HG02981 (cell line): ENCODE measurements at regions not wholly inside any gene's neighbourhood (a gene's known extent, or its start where the extent isn't known, plus 50 kb on each side); places are given as distances from the start of the nearest gene placed in this dataset.
"Not testable (repeated sequence)": the region's sequence is repeated elsewhere in the genome, so short reads cannot be mapped to it uniquely, and the experiment has no call there.

ENCODE experiments used
- ATAC-seq: cut with Tn5 transposase; IDR thresholded peaks from one replicate; pipeline ENCODE4 v1.9.1; 2021; ENCODE audit warnings: mild to moderate bottlenecking, moderate library complexity; ENCODE audit not compliant: unreplicated experiment

DNA sequence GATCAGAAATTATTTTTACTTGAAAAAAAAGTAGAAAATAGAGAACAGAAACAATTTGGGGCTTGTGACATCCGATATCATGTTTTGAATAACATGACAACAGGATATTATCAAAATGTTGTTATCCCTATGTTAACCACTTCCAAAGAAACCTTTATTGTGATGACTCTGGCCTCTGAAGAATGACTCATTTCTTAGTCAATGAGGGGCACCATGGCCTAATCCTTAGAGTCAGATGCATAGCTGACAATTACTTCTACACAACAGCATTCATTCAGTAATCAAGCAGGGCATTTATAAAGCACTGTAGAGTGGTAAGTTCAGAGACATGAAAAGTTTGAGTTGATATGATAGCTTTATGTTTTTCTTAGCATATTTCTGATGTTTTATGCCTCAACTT is 703.0 kb downstream of the RNF144A start:
- ATAC-seq, result no peak

DNA sequence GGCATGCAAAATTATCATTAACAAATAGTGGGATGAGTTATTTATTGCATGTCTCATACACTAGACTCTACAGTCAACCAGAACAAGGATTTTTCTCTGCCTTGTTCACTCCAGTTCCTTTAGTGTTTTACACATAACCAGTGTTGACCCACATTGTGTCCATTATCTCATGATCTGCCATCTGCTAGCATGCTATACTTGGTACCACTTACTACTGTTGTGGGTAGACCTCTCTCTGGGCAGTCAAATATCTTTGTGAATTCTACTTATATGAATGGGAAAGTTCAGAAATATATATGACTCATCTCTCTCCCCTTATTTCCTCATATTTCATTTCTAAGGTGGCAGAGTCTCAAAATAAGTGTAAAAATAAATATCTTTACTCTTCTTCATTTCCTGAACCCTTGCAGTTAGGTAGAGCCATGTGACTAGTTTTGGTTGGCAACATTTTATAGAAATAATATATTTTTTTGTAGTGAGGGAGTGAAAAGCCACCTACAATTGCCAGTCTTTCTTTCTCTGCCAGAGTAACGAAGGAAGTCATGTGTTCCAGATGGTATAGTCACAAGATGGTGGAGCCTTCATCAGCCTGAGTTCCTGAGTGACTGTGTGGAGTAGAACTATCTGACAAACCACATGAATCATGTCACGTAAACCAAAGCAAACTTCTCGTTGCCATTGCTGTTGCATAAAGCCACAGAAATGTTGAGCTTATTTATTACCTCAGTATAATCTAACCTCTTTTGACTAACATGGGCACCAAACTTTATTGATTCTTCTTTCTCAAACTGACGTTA is 704.0 kb downstream of the RNF144A start:
- no peak for ATAC-seq

DNA sequence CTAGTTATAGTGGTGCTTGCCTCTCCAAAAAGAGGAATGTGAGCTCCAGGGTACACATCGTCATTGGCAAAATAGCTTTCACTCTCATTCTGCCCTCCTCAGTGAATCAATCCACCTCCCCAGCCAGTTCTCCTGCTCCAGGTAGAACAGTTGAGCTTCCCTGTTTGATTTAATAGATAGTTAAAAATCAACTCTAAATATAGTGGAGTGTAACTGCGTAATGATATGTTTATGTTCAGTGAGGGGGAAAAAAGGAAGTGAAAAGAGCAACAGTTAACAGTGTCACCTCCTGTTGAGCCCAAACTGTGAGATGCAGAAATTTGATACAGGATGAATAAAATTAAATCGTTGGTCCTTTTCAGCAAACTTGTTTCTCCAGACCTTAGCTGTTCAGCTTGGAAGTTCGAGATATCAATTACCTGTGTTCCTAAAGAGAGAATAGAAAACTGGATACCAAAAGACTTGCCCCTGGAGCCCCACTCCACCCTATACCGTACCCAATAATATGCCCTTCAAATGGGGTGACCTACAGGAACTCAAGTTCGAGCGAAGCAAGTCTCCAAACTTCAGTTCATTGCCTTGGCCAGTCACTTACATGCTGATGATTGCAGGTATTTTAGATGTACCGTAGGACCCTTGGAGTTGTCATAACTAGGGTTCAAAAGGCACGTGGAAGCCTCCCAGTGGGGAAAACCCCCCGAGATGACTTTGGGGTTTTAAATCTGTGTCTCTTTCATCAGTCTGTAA is 708.4 kb downstream of the RNF144A start:
- ATAC-seq, result no peak

DNA sequence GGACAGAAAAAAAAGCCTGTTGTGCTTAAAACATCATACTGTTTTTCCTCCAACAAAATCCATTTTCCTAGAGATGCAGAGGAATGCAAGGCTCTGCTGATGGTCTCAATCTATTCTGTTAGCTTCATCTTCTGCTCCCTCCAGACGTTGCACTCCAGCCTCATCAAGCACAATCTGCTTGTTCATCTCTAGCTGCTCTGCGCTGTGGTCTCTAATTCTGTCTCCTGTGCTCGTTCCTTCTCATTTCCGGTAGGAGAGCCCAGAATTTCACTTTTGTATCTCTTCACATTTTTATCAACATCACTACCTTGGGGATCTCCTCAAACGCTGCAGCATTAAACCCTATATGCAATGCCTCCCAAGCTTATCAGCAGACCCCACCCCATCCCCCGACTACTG is 708.9 kb downstream of the RNF144A start:
- no peak for ATAC-seq

DNA sequence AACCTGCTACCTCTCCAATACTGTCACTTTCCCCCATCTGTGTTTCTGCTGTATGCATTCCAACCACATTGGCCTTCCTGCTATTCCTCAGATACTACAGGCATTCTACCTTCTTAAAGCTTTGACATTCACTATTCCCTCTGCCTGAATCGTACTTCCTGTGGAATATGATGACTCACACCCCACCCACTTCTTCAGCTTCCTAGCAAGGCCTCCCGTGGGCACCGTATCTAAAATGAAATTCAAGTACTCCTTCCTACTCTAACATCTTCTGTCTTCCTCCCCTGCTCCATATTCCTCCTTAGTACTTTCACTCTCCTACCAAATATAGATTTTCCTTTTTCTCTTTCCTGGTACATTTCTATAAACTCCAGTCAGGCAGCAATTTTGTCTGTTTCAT is 710.4 kb downstream of the RNF144A start:
- no peak for ATAC-seq

DNA sequence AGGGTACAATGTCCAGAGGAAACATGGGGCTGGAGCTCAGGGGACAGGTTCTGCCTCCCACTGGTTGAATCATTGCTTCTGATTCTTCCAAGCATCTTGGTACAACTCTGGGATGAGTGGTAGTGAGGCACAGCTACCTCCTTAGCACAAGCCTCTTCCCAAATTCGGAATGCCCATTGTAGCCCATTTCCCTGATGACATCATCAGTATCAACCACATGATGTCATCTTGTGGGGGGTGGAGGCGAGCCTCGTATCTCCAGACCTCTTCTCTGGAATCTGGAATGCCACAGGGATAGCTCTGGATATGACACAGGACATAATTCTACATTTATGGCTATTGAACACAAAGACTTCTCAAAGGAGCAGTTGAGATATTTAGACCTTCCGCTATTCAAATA is 715.2 kb downstream of the RNF144A start:
- no peak for ATAC-seq

DNA sequence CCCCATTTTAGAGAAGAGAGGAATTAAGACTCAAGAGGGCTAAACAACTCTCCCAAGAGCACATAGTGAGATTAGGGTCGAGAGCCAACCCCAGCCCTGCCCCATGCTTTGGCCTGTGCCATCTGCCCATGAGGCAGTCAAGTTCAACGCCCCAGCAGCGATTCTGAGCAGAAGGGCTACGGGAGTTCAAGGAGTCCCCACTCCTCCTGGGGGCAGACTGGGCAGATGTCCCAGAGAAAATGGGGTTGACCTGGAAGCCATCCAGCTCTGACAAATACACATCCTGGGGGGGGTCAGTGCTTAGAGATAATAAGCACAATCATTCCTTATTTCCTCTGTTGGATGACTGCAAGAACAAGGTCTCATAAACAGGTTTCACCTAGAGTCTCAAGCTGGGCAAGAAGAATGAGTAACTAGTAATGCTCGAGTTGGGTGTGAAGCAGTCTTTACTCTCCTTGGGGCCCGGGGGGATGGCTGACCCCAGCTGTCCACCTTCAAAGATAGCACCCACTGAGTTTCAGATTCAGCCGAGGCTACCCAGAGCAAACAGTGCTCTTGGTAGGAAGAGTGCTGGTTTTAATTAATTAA is 716.4 kb downstream of the RNF144A start:
- ATAC-seq, result no peak

DNA sequence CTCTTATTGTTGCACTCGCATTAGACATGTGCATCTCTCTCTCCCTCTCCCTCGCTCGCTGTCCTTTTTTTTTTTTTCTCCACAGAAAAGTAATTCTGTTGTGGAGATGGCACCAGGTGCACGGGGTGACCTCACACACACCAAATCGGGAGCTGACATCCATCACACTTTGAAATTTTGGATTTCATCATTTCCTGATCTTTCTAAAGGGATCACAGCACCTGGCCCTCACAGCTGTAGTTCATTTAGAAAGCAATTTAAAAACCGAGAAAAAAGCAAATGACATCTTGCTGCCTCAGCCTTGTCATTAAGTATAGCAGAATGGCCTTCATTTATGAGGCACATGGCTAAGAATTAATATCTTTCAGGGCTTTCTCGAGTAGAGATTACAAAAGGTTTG is 717.2 kb downstream of the RNF144A start:
- ATAC-seq, result no peak

DNA sequence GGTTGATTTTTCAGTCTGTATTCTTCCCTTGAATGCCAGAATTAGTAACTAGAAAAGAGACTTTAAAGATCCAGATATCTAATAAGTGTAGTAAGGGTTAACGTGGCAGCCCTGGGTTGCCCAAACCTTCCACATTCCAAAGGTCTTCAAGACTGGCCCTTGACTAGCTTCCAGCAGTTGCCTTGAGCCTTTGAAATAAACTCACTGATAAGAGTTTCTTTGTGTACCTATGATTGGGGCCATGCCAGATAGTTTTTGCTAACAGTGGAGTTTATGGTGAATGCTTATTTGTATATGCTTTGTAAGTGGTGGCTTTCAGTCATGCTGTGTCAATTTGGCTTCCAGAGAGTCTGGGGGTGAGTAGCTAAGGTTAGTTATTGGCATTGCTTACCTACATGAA is 722.3 kb downstream of the RNF144A start:
- no peak for ATAC-seq

DNA sequence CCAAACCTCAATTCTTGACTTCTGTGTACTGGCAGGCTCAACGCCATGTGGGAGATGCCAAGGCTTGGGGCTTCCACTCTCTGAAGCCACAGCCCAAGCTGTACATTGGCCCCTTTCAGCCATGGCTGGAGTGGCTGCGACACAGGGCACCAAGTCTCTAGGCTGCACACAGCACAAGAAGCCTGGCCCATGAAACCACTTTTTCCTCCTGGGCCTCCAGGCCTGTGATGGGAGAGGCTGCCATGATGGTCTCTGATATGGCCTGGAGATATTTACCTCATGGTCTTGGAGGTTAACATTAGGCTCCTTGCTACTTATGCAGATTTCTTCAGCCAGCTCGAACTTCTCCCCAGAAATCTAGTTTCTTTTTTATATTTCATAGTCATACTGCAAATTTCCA is 724.1 kb downstream of the RNF144A start:
- ATAC-seq, result not testable (repeated sequence)

DNA sequence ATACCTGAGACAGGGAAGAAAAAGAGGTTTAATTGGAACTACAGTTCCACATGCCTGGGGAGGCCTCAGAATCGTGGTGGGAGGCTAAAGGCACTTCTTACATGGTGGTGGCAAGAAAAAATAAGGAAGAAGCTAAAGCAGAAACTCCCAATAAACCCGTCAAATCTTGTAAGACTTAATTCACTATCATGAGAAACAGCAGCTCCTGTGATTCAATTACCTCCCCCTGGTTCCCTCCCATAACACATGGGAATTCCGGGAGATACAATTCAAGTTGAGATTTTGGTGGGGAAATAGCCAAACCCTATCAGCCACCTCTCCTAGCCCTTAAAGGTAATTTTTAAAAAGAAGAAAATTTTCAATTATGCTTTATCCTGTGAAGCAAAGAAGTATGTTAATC is 728.8 kb downstream of the RNF144A start:
- ATAC-seq, result no peak

DNA sequence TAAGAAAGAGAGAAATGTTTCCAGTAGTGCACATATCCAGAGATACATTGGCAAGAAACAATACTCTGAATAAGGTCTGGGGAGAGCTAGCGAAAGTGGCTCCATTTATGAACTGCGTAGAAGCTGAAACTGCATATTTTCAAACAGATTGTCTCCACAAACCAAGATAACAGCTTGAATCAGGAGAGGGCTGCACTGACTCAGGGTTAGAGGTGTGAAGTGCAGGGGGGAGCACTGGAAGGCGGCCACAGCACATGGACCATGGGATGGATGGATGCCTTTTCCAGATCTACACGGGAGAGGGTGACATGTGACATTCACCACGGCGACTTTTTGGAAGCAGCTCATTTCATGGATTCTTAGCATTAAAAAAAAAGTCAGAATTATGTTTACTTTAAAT is 729.4 kb downstream of the RNF144A start:
- ATAC-seq, result no peak

DNA sequence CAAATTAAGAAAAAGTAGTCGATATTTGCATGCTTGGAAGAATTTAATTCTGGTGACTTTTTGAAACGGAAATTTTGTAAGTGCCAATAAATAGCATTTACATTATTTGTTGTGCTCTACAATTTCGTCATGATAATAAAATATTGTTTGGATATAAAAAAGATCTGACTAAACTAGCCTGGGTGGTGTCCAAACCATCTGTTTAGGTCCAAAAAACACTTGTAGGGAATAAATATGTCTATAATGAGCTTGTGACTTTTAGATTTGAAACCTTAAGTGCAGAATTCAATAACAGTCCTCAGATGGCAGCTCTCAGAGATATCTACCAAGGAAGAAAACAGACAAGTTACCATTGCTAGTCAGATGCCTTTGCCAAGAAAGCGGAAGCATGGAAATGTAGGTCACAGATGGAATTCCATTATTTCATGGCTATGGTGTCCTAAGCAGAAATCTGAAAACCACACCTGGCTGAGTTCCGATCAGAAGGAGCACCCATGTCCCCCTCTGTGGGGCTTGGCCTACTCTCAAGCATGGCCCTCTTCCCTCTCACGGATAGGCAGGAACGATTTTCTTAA is 731.1 kb downstream of the RNF144A start:
- no peak for ATAC-seq

DNA sequence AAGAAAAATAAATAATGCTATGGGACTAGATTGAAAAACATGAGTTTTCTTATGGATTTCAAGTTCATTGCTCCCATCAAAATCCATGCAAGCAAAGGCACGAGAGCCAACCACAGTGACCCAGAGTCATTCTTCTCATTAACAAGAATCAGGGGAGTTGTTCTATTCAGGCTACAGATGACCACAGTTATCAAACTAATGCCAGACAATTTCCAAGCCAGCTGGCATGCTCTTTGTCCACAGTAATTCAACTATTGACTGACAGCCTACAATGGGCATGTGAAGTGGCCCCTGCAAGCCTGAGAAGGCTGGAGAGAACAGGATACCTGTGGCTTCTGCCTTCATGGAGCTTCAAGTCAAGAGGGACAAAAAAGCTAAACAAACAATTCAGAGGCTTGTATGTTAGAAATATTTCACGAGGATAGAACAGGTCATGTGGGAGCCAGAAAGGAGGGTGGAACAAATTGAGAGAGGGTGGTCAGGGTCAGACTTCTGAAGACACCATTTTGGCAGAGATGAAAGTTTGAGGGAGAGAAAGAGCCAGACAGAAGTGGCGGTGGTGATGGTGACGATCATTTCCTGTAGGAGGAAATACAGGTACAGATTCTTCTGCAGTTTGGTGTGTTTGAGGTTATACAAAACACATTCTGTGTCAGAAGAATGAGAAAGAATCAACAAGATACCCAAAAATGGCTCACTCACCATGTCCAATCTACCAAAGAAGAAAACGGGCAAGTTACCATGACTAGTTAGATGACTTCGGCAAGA is 732.4 kb downstream of the RNF144A start:
- ATAC-seq, result no peak

DNA sequence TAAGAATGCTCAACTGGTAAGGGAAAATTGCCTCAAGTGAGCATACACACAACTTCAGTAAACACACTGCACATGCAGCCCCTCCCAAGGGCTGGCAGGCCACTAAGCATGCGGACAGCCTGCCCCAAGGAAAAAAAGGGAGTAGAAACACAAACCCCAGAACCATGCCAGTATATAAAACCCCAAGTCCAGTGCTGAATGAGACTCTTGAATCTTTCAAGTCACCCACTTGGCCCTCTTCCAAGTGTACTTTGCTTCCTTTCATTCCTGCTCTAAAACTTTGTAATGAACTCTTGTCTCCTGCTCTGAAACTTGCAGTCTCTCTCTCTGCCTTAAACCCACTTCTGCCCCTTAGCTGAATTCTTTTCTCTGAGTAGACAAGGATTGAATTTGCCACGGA is 736.4 kb downstream of the RNF144A start:
- no peak for ATAC-seq

DNA sequence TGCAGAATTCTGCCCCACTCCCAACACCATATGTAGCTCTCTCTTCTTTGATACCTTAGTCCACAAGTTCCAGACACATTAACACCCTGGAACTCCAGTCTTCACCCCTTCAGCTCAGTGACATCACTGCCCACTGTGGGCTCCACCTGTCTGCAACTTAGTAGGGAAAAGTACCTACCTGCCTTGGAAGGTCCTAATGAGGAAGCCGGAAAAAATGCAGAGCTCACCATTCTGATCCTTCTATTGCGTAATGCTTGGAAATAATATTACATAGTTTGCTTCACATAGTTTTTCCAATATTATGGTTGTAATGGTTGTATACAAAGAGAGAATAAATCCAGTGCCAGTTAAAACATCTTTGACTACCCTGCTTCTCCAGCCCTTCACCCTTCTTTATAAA is 738.4 kb downstream of the RNF144A start:
- ATAC-seq, result no peak

DNA sequence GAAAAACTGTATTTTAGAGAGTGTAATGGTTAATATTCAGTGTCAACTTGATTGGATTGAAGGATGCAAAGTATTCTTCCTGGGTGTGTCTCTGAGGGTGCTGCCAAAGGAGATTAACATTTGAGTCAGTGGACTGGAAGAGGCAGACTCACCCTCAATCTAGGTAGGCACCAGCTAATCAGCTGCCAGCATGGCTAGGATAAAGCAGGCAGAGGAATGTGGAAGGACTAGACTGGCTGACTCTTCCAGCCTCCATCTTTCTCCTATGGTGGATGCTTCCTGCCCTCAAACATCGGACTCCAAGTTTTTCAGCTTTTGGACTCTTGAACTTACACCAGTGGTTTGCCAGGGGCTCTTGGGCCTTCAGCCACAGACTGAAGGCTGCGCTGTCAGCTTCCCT is 740.3 kb downstream of the RNF144A start:
- not testable (repeated sequence) for ATAC-seq

DNA sequence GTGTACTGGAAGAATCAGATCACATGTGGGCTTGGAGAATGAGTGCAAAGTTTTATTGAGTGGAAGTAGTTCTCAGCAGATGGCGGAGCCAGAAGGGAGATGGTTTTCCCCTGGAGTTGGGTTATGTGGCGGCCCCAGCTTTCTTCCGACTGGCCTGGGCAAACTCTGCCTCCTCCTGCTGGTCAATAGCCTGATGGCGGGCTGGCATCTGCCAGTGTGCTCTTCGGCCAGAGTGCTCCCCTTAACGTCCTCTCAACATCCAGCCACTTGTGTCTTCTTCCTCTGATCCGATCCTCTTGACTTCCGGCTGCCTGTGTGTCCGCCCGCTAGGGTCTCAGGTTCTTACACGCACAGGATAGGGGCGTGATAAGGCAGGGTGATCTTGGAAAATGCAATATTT is 741.3 kb downstream of the RNF144A start:
- no peak for ATAC-seq

DNA sequence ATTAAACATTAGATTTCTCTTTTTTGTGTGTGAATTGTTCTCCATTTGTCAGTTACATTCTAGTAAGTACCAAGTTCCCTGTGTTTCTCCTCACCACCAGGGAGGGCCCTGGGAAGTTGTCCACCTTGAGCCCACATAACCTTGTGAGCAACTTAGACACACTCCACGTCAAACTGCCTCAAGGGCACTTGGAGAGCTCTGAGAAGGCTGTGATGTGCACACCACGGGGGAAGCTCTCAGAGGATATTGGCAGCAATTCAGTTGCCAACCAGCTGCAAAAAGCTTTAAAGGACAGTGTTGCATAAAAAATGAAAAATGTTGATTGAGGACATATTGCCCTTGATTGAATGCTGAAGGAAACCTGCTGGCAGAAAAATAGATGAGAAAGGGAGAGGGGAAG is 743.6 kb downstream of the RNF144A start:
- ATAC-seq, result no peak

DNA sequence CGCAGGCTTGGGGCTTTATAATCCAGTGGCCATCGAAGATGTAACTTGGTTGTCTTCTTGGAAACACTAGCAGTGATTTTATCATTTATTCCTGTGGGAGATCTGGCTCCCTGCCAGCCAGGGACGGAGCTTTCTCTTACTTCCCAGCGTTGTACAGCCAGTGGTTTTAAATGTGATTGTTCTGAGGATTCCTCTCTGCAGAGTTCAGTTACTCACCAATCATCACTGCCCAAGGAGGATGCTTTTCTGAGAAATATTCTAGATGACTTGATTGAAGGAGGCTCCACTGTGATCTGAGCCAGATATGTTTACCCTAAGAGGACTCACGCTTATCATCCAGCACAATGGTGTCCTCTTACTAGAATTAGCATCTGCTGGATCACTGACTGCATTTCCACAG is 744.3 kb downstream of the RNF144A start:
- no peak for ATAC-seq

DNA sequence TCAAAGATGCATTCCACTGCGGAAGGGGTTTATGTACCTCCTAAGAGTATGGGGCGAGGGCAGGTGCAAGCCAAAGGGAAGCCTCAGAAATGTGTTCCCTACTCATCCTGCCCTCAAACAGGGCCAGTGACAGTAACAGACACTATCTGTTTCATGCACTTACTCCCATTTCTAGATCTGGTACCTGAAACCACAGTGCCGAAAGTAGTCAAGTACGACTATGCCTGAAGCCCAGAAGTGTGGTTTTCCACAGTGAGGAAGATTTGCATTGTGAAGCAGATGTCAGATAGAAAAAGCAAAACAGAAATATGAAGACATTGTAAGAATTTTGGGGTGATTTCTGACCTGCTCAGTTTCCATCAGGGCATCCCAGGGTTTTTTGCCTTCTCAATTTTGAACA is 748.7 kb downstream of the RNF144A start:
- ATAC-seq, result peak; percentile 44
